GM21526 (cell line): ENCODE measurements at regions not wholly inside any gene's neighbourhood (a gene's known extent, or its start where the extent isn't known, plus 50 kb on each side); places are given as distances from the start of the nearest gene placed in this dataset.
"Not testable (repeated sequence)": the region's sequence is repeated elsewhere in the genome, so short reads cannot be mapped to it uniquely, and the experiment has no call there.

ENCODE experiments used
- ATAC-seq: cut with Tn5 transposase; IDR thresholded peaks from one replicate; pipeline ENCODE4 v1.9.1; 2021; ENCODE audit warnings: moderate library complexity; ENCODE audit not compliant: unreplicated experiment, low FRiP score

DNA sequence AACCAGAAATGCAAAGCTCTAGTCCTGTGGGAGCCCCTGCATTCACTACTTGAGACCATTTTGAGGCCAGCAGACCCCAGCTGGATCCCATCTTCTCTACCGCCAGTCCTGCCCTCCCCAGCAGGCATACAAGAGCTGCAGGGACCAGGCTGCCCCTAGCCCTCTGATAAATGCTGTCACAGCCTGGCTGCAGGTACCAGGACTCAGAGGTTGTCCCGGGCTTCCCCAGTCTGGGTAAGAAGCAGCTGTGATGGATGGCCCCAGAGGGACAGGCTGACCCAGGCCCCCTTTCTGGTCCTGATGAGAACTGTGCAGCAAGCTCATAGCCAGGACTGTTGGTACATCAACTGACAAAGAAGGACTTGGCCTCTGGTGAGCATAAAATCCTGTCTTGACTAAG is 132.9 kb upstream of the APCDD1 start:
- no peak for ATAC-seq

DNA sequence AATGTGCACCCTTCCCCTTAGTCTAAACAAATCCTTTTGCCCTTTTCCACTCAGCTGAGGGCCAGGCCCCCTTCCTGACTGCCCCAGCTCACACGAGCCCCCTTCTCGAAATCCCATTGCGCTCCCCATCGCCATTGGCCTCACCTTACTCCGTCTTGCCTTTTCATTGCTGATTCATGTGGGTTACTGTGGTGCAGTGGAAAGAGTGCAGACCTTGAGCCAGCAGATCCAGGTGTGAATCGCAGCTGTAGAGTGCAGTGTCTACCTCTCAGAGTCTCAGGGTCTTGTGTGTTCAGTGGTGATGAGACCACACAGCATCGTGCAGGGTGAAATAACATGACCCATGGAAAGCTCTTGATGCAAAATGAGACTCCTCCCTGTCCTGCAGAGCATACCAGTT is 132.4 kb upstream of the APCDD1 start:
- ATAC-seq: no peak

GRCh38 chr18:10322435-10322834 is 132.0 kb upstream of the APCDD1 start:
- ATAC-seq: no peak

GRCh38 chr18:10329101-10329500 is 125.3 kb upstream of the APCDD1 start:
- no peak for ATAC-seq

GRCh38 chr18:10330428-10330827 is 124.0 kb upstream of the APCDD1 start:
- ATAC-seq: no peak

DNA sequence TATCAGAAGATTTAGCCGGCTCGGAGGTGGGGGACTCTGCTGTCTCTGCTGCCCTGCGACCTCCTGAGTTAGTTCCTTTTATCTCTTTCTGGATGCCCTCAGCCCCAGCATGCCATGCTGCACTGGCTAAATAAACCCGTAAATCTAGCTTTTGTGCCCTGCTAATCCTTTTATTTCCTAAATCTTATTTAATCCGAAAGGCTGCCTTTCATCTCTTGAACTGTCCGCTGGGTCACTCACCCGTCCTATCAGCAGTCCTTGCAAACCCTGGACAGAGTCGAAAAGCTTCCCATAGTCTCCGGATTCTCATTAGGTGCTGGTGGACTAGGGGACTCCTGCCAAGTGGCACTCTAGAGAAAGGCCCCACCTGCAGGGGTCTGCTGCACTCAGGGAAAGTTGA is 122.0 kb upstream of the APCDD1 start:
- ATAC-seq: no peak

- no peak for ATAC-seq
Observed at GRCh38 chr18:10336749-10337350, 117.6 kb upstream of the APCDD1 start.

DNA sequence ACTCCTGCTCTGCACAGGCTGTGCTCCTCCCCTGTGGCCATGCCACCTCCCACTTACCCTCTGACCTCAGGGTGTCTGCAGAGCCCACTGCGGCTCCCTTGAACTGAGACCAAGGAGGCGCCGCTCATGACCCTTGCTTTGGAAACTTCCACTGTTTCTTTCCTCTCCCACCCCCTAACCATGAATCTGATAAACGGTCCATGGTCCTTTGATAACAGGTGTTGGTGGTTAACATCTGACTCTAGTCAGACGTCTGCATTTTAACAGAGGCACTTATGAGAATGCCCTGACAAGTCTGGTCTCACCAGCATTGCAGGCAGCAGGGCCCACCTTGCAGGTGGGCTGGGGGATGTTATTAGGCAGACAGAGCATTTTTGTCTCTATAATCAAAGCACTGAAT is 113.6 kb upstream of the APCDD1 start:
- ATAC-seq: no peak

- no peak for ATAC-seq
Observed at GRCh38 chr18:10343778-10344177, 110.7 kb upstream of the APCDD1 start.

GRCh38 chr18:10346749-10347415 is 107.6 kb upstream of the APCDD1 start:
- ATAC-seq: no peak

DNA sequence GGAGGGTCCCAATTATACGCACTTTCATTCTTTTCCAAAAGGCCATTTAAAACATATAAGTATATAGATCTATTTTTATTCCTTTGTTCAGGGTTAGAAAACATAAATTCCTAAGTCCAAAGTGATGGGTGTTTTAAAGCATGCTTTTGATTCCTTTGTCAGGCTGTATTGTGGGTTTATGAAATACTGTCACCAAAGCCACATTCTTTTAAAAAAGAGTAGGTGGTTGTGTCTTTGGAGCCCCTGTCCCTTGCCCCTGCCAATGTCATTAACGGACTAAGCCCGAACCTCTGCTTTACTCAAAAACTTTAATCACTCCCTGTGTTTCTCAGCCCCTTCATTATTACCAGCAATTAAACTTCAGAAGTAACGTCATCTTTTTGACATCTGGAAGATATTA is 104.9 kb upstream of the APCDD1 start:
- no peak for ATAC-seq

- ATAC-seq: no peak
Observed at GRCh38 chr18:10350661-10351060, 103.8 kb upstream of the APCDD1 start.

GRCh38 chr18:10351219-10351818 is 103.1 kb upstream of the APCDD1 start:
- no peak for ATAC-seq

GRCh38 chr18:10351858-10352257 is 102.6 kb upstream of the APCDD1 start:
- no peak for ATAC-seq

DNA sequence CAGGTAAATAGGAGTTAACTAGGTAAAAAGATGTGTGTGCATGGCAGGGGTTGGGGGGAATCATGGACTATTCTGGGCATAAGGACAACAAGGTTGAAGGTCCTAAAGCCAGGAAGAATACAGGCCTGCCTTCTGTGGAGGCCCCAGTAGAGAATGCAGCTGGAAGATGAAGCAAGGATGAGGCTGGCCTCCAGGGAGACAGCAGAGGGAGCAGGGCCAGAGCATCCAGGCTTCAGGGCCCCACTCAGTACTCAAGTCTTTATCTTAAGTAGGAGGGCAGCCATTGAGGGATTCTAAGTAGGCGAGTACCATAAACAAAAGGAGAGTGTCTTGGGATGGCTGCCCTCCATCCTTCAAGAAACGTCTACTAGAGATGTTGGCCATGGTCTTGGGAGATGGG is 101.8 kb upstream of the APCDD1 start:
- ATAC-seq: no peak

- ATAC-seq: no peak
Observed at GRCh38 chr18:10353791-10354190, 100.6 kb upstream of the APCDD1 start.

- no peak for ATAC-seq
Observed at GRCh38 chr18:10354241-10354811, 100.1 kb upstream of the APCDD1 start.

DNA sequence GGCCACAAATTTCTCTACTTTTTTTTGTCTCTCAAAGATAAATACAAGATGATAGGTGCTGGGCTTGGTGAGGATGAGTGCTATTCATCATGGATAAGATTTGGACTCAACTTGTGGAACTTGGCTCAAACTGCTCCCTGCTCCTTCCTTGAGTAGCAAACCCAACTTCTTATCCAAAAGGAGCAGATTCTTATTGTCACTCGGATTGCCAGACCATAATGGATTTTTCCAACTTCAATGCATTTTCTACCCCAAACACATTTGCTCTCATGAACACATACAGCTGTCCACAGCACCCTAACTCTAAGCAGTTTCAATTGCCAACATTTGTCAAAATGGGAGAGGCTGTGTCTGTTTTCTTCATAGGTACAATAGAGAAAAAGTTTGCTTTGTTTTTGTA is 99.5 kb upstream of the APCDD1 start:
- no peak for ATAC-seq

DNA sequence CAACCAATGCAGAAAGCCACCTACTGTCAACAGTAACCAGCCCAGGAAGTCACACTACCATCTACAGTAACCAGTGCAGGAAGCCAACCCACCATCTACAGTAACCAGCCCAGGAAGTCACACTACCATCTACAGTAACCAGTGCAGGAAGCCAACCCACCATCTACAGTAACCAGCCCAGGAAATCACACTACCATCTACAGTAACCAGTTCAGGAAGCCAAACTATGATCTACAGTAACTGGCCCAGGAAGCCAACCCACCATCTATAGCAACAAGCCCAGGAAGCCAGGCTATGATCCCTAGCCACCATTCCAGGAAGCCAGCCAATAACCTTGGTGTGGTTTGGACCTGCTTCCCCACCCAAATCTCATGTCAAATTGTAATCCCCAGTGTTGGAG is 97.4 kb upstream of the APCDD1 start:
- ATAC-seq: not testable (repeated sequence)

- ATAC-seq: no peak
Observed at GRCh38 chr18:10361660-10362059, 92.8 kb upstream of the APCDD1 start.

DNA sequence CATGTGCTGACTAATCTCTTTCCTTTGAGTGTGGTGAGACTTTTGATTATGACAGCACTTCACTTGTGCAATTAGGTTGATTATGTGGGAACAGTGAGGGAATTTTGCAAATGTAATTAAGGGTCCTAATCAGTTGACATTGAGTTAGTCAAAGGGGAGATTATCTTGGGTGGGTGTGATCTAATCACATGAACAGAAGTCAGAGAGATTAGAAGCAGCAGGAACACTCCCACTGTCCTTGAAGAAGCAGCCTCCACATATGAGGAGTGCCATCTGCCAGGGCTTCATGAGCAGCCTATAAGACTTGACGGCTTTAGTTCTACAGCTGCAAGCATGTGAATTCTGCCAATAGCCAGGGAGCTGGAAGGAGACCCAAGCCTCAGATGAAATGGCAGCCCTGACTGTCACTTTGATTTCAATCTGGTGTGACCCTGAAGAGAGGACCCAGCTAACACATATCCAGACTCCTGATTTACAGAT is 89.4 kb upstream of the APCDD1 start:
- no peak for ATAC-seq

GRCh38 chr18:10365901-10366300 is 88.5 kb upstream of the APCDD1 start:
- no peak for ATAC-seq
